ENCODE measurements at regions not wholly inside any gene's neighbourhood (a gene's known extent, or its start where the extent isn't known, plus 50 kb on each side); places are given as distances from the start of the nearest gene placed in this dataset.
"Not testable (repeated sequence)": the region's sequence is repeated elsewhere in the genome, so short reads cannot be mapped to it uniquely, and the experiment has no call there.

GRCh38 chr6:135722190-135722589 lies 129.3 kb upstream of the PDE7B start:
- no peaks in the 10 kb centered on the region for H3K79me2 ChIP-seq (ENCODE audit: low read length)
- H3K27ac ChIP-seq (ENCODE audit: low read length): no peak overlapping the region
- TF ChIP-seq CTCF (IDR thresholded peaks at IDR 0.05; ENCODE audit: low read depth, low read length) (no peak), EZH2phosphoT487 (IDR thresholded peaks at IDR 0.05; ENCODE audit: low read depth) (no peak)
- no peaks in the 10 kb centered on the region for H3K27me3 ChIP-seq (ENCODE audit: low read depth, low read length)
- H4K20me1 ChIP-seq (ENCODE audit: insufficient read depth, low read length): no peaks in the 10 kb centered on the region
- no peak overlapping the region for H3K4me3 ChIP-seq (ENCODE audit: low read length)
- H3K9me3 ChIP-seq (ENCODE audit: insufficient read depth, low read length): no peaks in the 10 kb centered on the region
- H3K9ac ChIP-seq (ENCODE audit: low read length): no peak overlapping the region
- no peaks in the 10 kb centered on the region for H3K36me3 ChIP-seq (replicated peaks; ENCODE audit: low read depth, low read length)
- H3K4me1 ChIP-seq (ENCODE audit: low read length): peaks cover 10% of the 10 kb centered on the region
- H3K4me2 ChIP-seq (ENCODE audit: low read length): peak overlapping the region; percentile 58
- 0 out of 2 replicates have a peak overlapping the region, but pooled peaks have one; percentile 45 for H2AFZ ChIP-seq (ENCODE audit: low read depth, low read length)

DNA sequence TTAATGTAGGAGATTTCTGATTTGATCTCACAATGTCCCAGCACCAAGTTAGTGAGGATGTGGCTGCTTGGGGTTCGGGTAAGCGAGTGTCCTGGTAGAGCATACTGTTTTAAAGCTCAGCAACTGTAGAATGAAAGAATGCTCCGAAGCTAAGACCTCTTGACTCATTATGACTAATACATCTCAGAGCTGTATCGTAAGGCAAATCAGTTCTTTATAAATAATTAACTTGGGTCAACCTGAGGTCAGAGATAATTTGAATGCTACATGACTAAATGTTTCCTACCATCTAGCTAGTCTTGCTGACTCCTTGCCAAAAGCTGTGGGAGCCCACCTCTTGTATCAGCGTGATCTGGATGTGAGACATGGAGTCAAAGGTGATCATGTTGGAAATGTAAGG lies 128.8 kb upstream of the PDE7B start:
- no peak overlapping the region for H3K27ac ChIP-seq (ENCODE audit: low read length)
- H3K36me3 ChIP-seq (replicated peaks; ENCODE audit: low read depth, low read length): no peaks in the 10 kb centered on the region
- H3K79me2 ChIP-seq (ENCODE audit: low read length): no peaks in the 10 kb centered on the region
- no peak overlapping the region for H3K9ac ChIP-seq (ENCODE audit: low read length)
- no peaks in the 10 kb centered on the region for H4K20me1 ChIP-seq (ENCODE audit: insufficient read depth, low read length)
- H3K4me1 ChIP-seq (ENCODE audit: low read length): peaks cover 10% of the 10 kb centered on the region
- H3K9me3 ChIP-seq (ENCODE audit: insufficient read depth, low read length): no peaks in the 10 kb centered on the region
- 0 out of 2 replicates have a peak overlapping the region, but pooled peaks have one; percentile 45 for H2AFZ ChIP-seq (ENCODE audit: low read depth, low read length)
- TF ChIP-seq EZH2phosphoT487 (IDR thresholded peaks at IDR 0.05; ENCODE audit: low read depth): no peak
- no peaks in the 10 kb centered on the region for H3K27me3 ChIP-seq (ENCODE audit: low read depth, low read length)
- peak overlapping the region; percentile 58 for H3K4me2 ChIP-seq (ENCODE audit: low read length)
- no peak overlapping the region for H3K4me3 ChIP-seq (ENCODE audit: low read length)

DNA sequence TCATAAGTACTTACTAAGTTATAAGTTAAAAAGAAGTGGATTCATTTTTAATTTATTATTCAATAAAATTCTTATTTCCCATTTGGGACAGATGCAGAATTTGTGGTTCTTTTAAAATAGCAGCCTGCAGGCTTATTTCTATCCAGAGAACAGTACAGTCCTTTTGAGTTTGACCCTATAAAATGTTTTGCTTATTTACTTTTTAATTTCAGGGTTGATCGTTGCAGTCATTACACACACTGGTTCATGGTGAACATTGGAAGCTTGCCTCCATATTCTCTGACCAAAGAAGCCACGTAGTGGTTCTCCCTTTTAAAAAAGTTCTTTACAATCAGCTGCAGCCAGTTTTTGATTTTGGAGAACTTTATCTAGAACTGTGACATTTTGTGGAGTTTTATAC lies 122.9 kb upstream of the PDE7B start:
- no peaks in the 10 kb centered on the region for H3K4me1 ChIP-seq (ENCODE audit: low read length)
- H2AFZ ChIP-seq (ENCODE audit: low read depth, low read length): no peak overlapping the region
- no peak overlapping the region for H3K9ac ChIP-seq (ENCODE audit: low read length)
- TF ChIP-seq EZH2phosphoT487 (IDR thresholded peaks at IDR 0.05; ENCODE audit: low read depth): no peak
- no peaks in the 10 kb centered on the region for H4K20me1 ChIP-seq (ENCODE audit: insufficient read depth, low read length)
- H3K9me3 ChIP-seq (ENCODE audit: insufficient read depth, low read length): no peaks in the 10 kb centered on the region
- H3K27ac ChIP-seq (ENCODE audit: low read length): no peak overlapping the region
- no peak overlapping the region for H3K4me3 ChIP-seq (ENCODE audit: low read length)
- no peaks in the 10 kb centered on the region for H3K36me3 ChIP-seq (replicated peaks; ENCODE audit: low read depth, low read length)
- H3K27me3 ChIP-seq (ENCODE audit: low read depth, low read length): no peaks in the 10 kb centered on the region
- H3K79me2 ChIP-seq (ENCODE audit: low read length): no peaks in the 10 kb centered on the region
- H3K4me2 ChIP-seq (ENCODE audit: low read length): no peak overlapping the region

GRCh38 chr6:135731116-135731515 lies 120.4 kb upstream of the PDE7B start:
- TF ChIP-seq CTCF (IDR thresholded peaks at IDR 0.05; ENCODE audit: low read depth, low read length) (no peak), EZH2phosphoT487 (IDR thresholded peaks at IDR 0.05; ENCODE audit: low read depth) (no peak)
- Histone ChIP-seq H2AFZ (ENCODE audit: low read depth, low read length) (no peak overlapping the region), H3K9ac (ENCODE audit: low read length) (no peak overlapping the region), H3K4me1 (ENCODE audit: low read length) (no peaks in the 10 kb centered on the region), H3K4me3 (ENCODE audit: low read length) (no peak overlapping the region), H3K4me2 (ENCODE audit: low read length) (no peak overlapping the region), H4K20me1 (ENCODE audit: insufficient read depth, low read length) (no peaks in the 10 kb centered on the region), H3K9me3 (ENCODE audit: insufficient read depth, low read length) (no peaks in the 10 kb centered on the region), H3K36me3 (replicated peaks; ENCODE audit: low read depth, low read length) (no peaks in the 10 kb centered on the region), H3K79me2 (ENCODE audit: low read length) (no peaks in the 10 kb centered on the region), H3K27me3 (ENCODE audit: low read depth, low read length) (no peaks in the 10 kb centered on the region), H3K27ac (ENCODE audit: low read length) (no peak overlapping the region)

- H3K9me3 ChIP-seq (ENCODE audit: insufficient read depth, low read length); H3K4me1 ChIP-seq (ENCODE audit: low read length); H3K27ac ChIP-seq (ENCODE audit: low read length); H3K79me2 ChIP-seq (ENCODE audit: low read length); H3K36me3 ChIP-seq (replicated peaks; ENCODE audit: low read depth, low read length); H3K4me3 ChIP-seq (ENCODE audit: low read length); H4K20me1 ChIP-seq (ENCODE audit: insufficient read depth, low read length); H3K27me3 ChIP-seq (ENCODE audit: low read depth, low read length); H3K9ac ChIP-seq (ENCODE audit: low read length); H2AFZ ChIP-seq (ENCODE audit: low read depth, low read length); H3K4me2 ChIP-seq (ENCODE audit: low read length): not testable (repeated sequence)
These were observed 115.2 kb upstream of the PDE7B start for GRCh38 chr6:135736351-135736750.
